HFF-Myc (cell line): ENCODE measurements at regions not wholly inside any gene's neighbourhood (a gene's known extent, or its start where the extent isn't known, plus 50 kb on each side); places are given as distances from the start of the nearest gene placed in this dataset.

Experiments used
- DNase-seq: peaks from one replicate; pipeline ENCODE4 v3.0.0-alpha.2; 2011; ENCODE audit warnings: low read depth; ENCODE audit errors: extremely low read depth
- H3K4me3 ChIP-seq: replicated peaks from 2 replicates; pipeline ENCODE4 v1.5.1; 2011; ENCODE audit warnings: low read depth, mild to moderate bottlenecking, control low read depth, low read length
- TF ChIP-seq, protein P1 (sequence below): IDR thresholded peaks from 2 replicates; pipeline ENCODE4 v1.5.1; 2012; ENCODE audit warnings: mild to moderate bottlenecking, low read depth, low read length, control low read depth; ENCODE audit errors: missing control alignments

GRCh38 chr16:64116151-64116550 lies 1005.7 kb downstream of the CDH11 start:
- DNase-seq, result no peak
- no peak overlapping the region for H3K4me3 ChIP-seq
- TF ChIP-seq, protein P1, sequence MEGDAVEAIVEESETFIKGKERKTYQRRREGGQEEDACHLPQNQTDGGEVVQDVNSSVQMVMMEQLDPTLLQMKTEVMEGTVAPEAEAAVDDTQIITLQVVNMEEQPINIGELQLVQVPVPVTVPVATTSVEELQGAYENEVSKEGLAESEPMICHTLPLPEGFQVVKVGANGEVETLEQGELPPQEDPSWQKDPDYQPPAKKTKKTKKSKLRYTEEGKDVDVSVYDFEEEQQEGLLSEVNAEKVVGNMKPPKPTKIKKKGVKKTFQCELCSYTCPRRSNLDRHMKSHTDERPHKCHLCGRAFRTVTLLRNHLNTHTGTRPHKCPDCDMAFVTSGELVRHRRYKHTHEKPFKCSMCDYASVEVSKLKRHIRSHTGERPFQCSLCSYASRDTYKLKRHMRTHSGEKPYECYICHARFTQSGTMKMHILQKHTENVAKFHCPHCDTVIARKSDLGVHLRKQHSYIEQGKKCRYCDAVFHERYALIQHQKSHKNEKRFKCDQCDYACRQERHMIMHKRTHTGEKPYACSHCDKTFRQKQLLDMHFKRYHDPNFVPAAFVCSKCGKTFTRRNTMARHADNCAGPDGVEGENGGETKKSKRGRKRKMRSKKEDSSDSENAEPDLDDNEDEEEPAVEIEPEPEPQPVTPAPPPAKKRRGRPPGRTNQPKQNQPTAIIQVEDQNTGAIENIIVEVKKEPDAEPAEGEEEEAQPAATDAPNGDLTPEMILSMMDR, result no peak

- no peak overlapping the region for H3K4me3 ChIP-seq
- DNase-seq, result no peak
- TF ChIP-seq, protein P1, result no peak
Observed at GRCh38 chr16:64109241-64109640, 1012.6 kb downstream of the CDH11 start.

DNA sequence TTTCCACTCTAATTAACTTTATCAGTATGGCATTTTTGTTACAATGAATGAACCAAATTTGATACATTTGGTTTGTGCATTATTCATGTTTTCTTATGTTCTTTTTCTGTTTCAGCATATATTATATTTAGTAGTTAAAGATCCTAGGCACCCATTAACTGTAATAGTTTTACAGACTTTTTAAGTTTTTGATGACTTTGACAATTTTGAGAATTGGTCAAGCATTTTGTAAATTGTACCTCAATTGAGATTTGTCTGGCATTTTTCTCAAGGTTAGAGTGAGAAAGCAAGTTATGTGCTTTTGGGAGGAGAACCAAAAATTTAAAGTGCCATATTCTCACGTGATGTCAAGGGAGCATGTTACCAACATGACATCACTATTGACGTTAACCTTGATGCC lies 1019.2 kb downstream of the CDH11 start:
- no peak for DNase-seq
- H3K4me3 ChIP-seq, result no peak overlapping the region
- TF ChIP-seq, protein P1, result no peak

- H3K4me3 ChIP-seq, result no peak overlapping the region
- DNase-seq, result no peak
- TF ChIP-seq, protein P1, result no peak
Observed at GRCh38 chr16:64098451-64098850, 1023.4 kb downstream of the CDH11 start.

- DNase-seq, result no peak
- TF ChIP-seq, protein P1, result no peak
Observed at GRCh38 chr16:64096689-64097088, 1025.2 kb downstream of the CDH11 start.

DNA sequence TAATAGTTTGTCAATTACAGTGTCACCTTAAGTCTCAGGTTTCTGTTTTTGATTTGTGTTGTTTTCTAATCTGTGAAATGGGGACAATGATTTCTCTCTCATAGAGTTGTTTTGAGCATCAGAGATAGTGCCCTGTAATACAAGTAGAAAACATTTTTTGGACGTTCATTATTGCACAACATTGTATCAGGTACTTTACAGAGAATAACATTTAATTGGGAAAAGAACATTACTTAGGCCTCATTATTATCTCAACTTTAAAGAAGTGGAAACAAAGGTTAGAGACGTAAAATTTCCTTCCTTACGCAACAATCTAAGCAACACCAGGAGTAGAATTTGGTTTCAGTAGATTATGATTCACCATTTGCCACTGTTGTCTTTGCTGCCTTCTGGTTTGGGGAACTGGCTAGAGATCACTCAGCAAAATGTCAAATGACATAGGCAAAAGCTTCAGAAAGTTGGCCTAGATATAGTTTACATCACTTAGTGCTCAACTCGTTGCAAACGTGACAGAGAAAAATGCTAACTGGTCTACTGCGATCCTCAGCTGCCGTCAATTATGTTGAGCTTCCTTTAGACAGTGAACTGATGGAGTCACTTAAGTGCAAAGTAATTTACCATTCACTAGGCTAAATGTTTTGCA lies 1026.8 kb downstream of the CDH11 start:
- no peak for DNase-seq
- H3K4me3 ChIP-seq, result no peak overlapping the region
- TF ChIP-seq, protein P1, result no peak

More at GRCh38 chr16:64096689-64097088, 1025.2 kb downstream of the CDH11 start:
- H3K4me3 ChIP-seq, result no peak overlapping the region
